Hepatocyte (in vitro differentiated cells): ENCODE measurements at regions not wholly inside any gene's neighbourhood (a gene's known extent, or its start where the extent isn't known, plus 50 kb on each side); places are given as distances from the start of the nearest gene placed in this dataset.

Source experiments
- EZH2 ChIP-seq: fragments of 200-600 bp; sonication (generic); IDR thresholded peaks from 2 replicates; pipeline ENCODE4 v1.6.1; 2016; ENCODE audit warnings: antibody characterized with exemption, mild to moderate bottlenecking, borderline replicate concordance
- TF ChIP-seq, protein P1 (sequence below): fragments of 200-600 bp; sonication (generic); IDR thresholded peaks from 2 replicates; pipeline ENCODE4 v1.5.1; 2016; ENCODE audit warnings: antibody characterized with exemption, mild to moderate bottlenecking; ENCODE audit not compliant: poor library complexity

DNA sequence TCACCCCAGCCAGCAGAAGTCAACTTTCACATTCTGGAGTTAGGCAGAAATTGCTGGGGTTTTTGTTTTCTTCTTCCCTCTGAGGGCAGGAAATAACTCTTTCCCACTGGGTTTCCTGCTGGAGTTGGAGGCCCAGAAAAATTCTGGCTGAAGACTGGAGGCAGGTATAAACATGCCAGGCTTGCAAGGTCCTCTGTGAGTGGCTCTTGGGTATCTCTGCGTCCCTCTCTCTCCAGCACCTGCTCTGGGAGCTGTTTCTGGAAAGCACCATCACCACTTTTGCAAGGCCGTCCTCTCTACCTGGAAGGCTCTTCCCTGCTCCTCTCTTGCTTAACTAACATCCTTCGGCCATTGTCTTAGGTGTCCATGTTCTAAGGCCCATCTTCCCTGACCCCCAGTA, 91.0 kb downstream of the MCFD2 start:
- TF ChIP-seq, protein P1, sequence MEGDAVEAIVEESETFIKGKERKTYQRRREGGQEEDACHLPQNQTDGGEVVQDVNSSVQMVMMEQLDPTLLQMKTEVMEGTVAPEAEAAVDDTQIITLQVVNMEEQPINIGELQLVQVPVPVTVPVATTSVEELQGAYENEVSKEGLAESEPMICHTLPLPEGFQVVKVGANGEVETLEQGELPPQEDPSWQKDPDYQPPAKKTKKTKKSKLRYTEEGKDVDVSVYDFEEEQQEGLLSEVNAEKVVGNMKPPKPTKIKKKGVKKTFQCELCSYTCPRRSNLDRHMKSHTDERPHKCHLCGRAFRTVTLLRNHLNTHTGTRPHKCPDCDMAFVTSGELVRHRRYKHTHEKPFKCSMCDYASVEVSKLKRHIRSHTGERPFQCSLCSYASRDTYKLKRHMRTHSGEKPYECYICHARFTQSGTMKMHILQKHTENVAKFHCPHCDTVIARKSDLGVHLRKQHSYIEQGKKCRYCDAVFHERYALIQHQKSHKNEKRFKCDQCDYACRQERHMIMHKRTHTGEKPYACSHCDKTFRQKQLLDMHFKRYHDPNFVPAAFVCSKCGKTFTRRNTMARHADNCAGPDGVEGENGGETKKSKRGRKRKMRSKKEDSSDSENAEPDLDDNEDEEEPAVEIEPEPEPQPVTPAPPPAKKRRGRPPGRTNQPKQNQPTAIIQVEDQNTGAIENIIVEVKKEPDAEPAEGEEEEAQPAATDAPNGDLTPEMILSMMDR: no peak
- TF ChIP-seq EZH2: no peak
